ENCODE measurements at regions not wholly inside any gene's neighbourhood (a gene's known extent, or its start where the extent isn't known, plus 50 kb on each side); places are given as distances from the start of the nearest gene placed in this dataset.

DNA sequence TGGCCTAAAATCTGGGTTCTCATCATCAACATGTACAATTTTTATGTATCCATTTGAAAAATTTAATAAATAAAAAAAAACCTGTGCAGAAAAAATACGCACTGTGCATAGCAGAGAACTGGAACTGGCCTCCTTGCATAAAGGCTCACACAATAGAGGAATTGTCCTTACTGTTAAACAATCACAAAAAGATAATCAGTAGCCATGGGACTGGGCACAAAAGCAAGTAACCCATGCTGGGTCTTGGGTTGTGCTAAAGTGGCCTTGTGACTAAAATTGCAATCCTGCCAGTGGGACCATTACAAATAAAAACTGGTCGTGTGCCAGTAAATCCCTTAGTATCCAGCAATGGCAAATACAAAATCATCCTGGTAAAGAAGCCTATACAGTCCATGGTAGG lies 1646.6 kb downstream of the MAT2B start (continued):
- TF ChIP-seq, protein P1, sequence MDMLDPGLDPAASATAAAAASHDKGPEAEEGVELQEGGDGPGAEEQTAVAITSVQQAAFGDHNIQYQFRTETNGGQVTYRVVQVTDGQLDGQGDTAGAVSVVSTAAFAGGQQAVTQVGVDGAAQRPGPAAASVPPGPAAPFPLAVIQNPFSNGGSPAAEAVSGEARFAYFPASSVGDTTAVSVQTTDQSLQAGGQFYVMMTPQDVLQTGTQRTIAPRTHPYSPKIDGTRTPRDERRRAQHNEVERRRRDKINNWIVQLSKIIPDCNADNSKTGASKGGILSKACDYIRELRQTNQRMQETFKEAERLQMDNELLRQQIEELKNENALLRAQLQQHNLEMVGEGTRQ (IDR thresholded peaks at IDR 0.05; ENCODE audit: low read depth, low read length) = no peak
- TF ChIP-seq, protein P1 (CRISPR knock-in tag; IDR thresholded peaks at IDR 0.05; ENCODE audit: borderline replicate concordance) = no peak
- TF ChIP-seq, protein P2, sequence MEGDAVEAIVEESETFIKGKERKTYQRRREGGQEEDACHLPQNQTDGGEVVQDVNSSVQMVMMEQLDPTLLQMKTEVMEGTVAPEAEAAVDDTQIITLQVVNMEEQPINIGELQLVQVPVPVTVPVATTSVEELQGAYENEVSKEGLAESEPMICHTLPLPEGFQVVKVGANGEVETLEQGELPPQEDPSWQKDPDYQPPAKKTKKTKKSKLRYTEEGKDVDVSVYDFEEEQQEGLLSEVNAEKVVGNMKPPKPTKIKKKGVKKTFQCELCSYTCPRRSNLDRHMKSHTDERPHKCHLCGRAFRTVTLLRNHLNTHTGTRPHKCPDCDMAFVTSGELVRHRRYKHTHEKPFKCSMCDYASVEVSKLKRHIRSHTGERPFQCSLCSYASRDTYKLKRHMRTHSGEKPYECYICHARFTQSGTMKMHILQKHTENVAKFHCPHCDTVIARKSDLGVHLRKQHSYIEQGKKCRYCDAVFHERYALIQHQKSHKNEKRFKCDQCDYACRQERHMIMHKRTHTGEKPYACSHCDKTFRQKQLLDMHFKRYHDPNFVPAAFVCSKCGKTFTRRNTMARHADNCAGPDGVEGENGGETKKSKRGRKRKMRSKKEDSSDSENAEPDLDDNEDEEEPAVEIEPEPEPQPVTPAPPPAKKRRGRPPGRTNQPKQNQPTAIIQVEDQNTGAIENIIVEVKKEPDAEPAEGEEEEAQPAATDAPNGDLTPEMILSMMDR (CRISPR knock-in tag; IDR thresholded peaks at IDR 0.05) = no peak
- TF ChIP-seq FOXA1 (IDR thresholded peaks at IDR 0.05) (no peak), FOXA1 (CRISPR knock-in tag; IDR thresholded peaks at IDR 0.05) (no peak), ZIK1 (CRISPR knock-in tag; IDR thresholded peaks at IDR 0.05; ENCODE audit: borderline replicate concordance, low read depth) (no peak), ZBTB7B (CRISPR knock-in tag; IDR thresholded peaks at IDR 0.05) (no peak), CAMTA2 (CRISPR knock-in tag; IDR thresholded peaks at IDR 0.05; ENCODE audit: borderline replicate concordance) (no peak), ZNF546 (CRISPR knock-in tag; conservative IDR thresholded peaks at IDR 0.05) (no peak), SMARCE1 (IDR thresholded peaks at IDR 0.05; ENCODE audit: borderline replicate concordance) (no peak), NFE2L2 (IDR thresholded peaks at IDR 0.05; ENCODE audit: low read length) (no peak), SALL1 (CRISPR knock-in tag; IDR thresholded peaks at IDR 0.05) (no peak), MTF2 (CRISPR knock-in tag; IDR thresholded peaks at IDR 0.05; ENCODE audit: borderline replicate concordance) (no peak)
- TF ChIP-seq, protein P3, sequence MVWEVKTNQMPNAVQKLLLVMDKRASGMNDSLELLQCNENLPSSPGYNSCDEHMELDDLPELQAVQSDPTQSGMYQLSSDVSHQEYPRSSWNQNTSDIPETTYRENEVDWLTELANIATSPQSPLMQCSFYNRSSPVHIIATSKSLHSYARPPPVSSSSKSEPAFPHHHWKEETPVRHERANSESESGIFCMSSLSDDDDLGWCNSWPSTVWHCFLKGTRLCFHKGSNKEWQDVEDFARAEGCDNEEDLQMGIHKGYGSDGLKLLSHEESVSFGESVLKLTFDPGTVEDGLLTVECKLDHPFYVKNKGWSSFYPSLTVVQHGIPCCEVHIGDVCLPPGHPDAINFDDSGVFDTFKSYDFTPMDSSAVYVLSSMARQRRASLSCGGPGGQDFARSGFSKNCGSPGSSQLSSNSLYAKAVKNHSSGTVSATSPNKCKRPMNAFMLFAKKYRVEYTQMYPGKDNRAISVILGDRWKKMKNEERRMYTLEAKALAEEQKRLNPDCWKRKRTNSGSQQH (CRISPR knock-in tag; IDR thresholded peaks at IDR 0.05; ENCODE audit: low read depth) = no peak
- TF ChIP-seq, protein P4, sequence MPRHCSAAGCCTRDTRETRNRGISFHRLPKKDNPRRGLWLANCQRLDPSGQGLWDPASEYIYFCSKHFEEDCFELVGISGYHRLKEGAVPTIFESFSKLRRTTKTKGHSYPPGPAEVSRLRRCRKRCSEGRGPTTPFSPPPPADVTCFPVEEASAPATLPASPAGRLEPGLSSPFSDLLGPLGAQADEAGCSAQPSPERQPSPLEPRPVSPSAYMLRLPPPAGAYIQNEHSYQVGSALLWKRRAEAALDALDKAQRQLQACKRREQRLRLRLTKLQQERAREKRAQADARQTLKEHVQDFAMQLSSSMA (CRISPR knock-in tag; IDR thresholded peaks at IDR 0.05) = no peak
